Activated CD8-positive, alpha-beta T cell treated with anti-CD3 and anti-CD28 coated beads for 36 hours (primary cell): ENCODE measurements at regions not wholly inside any gene's neighbourhood (a gene's known extent, or its start where the extent isn't known, plus 50 kb on each side); places are given as distances from the start of the nearest gene placed in this dataset.

ENCODE experiments used
- ATAC-seq: fragments of 200-7000 bp; cut with Tn5 transposase; one replicate; pipeline ENCODE4 v1.10.0; 2021; ENCODE audit warnings: mild to moderate bottlenecking, moderate library complexity
- CTCF ChIA-PET: fragments of 350-600 bp; sonication (Branson Sonifier 250); formaldehyde crosslinking; loops from one replicate; lab custom pipeline; 2021; ENCODE audit warnings: antibody characterized with exemption; lab: Charles Lee
- POLR2A ChIA-PET: fragments of 350-600 bp; sonication (Branson Sonifier 250); formaldehyde crosslinking; loops from one replicate; lab custom pipeline; 2021; ENCODE audit warnings: antibody characterized with exemption; lab: Charles Lee
- DNase-seq: peaks from one replicate; pipeline ENCODE4 v3.0.0-alpha.2; 2020
- H3K27ac Mint-ChIP-seq: one replicate; pipeline ENCODE4 v1.8.0; 2021; ENCODE audit warnings: mild to moderate bottlenecking, mixed read lengths
- H3K27me3 Mint-ChIP-seq: one replicate; pipeline ENCODE4 v1.8.0; 2021; ENCODE audit warnings: mixed read lengths
- H3K36me3 Mint-ChIP-seq: one replicate; pipeline ENCODE4 v1.8.0; 2021; ENCODE audit warnings: low read depth, mixed read lengths
- H3K4me1 Mint-ChIP-seq: one replicate; pipeline ENCODE4 v1.8.0; 2021; ENCODE audit warnings: low read depth, mixed read lengths
- H3K4me3 Mint-ChIP-seq: one replicate; pipeline ENCODE4 v1.8.0; 2021; ENCODE audit warnings: mild to moderate bottlenecking, moderate library complexity, mixed read lengths
- H3K9me3 Mint-ChIP-seq: one replicate; pipeline ENCODE4 v1.8.0; 2021; ENCODE audit warnings: mixed read lengths
- CTCF ChIP-seq: fragments of 200-600 bp; IDR thresholded peaks from one replicate; pipeline ENCODE4 v1.8.0; 2022; ENCODE audit warnings: antibody characterized with exemption, mild to moderate bottlenecking
- intact Hi-C: fragments of 100-400 bp; cut with micrococcal nuclease; formaldehyde crosslinking; loops from one replicate; pipeline ENCODE4 v1.10.0; 2022

- Mint-ChIP-seq H3K4me1 (no peaks in the 10 kb centered on the region), H3K27me3 (no peaks in the 10 kb centered on the region), H3K9me3 (peaks cover 19% of the 10 kb centered on the region), H3K27ac (no peak overlapping the region), H3K36me3 (no peaks in the 10 kb centered on the region), H3K4me3 (no peak overlapping the region)
- intact Hi-C loops = no loop called here
- no peak for ATAC-seq
- ChIA-PET CTCF (no interaction called here), POLR2A (no interaction called here)
- TF ChIP-seq CTCF = no peak
- no peak for DNase-seq
These were observed 113.1 kb upstream of the REG3A start for GRCh38 chr2:79272616-79273015.

- H3K27ac Mint-ChIP-seq = no peak overlapping the region
- no peak overlapping the region for H3K4me3 Mint-ChIP-seq
- ATAC-seq = no peak
- CTCF ChIA-PET = no interaction called here
- TF ChIP-seq CTCF = no peak
- no peaks in the 10 kb centered on the region for H3K27me3 Mint-ChIP-seq
- intact Hi-C loops = no loop called here
- no peaks in the 10 kb centered on the region for H3K4me1 Mint-ChIP-seq
- H3K36me3 Mint-ChIP-seq = no peaks in the 10 kb centered on the region
- POLR2A ChIA-PET = no interaction called here
- no peak for DNase-seq
- peaks cover 19% of the 10 kb centered on the region for H3K9me3 Mint-ChIP-seq
These were observed 111.9 kb upstream of the REG3A start for GRCh38 chr2:79271456-79271855.

GRCh38 chr2:79260848-79261247 is 101.3 kb upstream of the REG3A start:
- no peak for TF ChIP-seq CTCF

GRCh38 chr2:79259959-79260358 is 100.4 kb upstream of the REG3A start:
- Mint-ChIP-seq H3K27me3 (no peaks in the 10 kb centered on the region), H3K27ac (no peak overlapping the region), H3K4me1 (no peaks in the 10 kb centered on the region), H3K9me3 (peaks cover 4% of the 10 kb centered on the region), H3K4me3 (no peak overlapping the region), H3K36me3 (no peaks in the 10 kb centered on the region)
- no peak for TF ChIP-seq CTCF
- ATAC-seq (no peak), DNase-seq (no peak)
- CTCF ChIA-PET = no interaction called here
- POLR2A ChIA-PET = no interaction called here
- intact Hi-C loops = no loop called here

More at GRCh38 chr2:79260848-79261247, 101.3 kb upstream of the REG3A start:
- no peaks in the 10 kb centered on the region for H3K27me3 Mint-ChIP-seq
- POLR2A ChIA-PET = no interaction called here
- CTCF ChIA-PET = no interaction called here
- H3K36me3 Mint-ChIP-seq = no peaks in the 10 kb centered on the region
- H3K4me1 Mint-ChIP-seq = no peaks in the 10 kb centered on the region
- no peak for DNase-seq
- no peak overlapping the region for H3K4me3 Mint-ChIP-seq
- intact Hi-C loops = no loop called here
- H3K27ac Mint-ChIP-seq = no peak overlapping the region
- peaks cover 4% of the 10 kb centered on the region for H3K9me3 Mint-ChIP-seq
- ATAC-seq = no peak

- Mint-ChIP-seq H3K4me3 (no peak overlapping the region), H3K4me1 (no peaks in the 10 kb centered on the region), H3K27me3 (no peaks in the 10 kb centered on the region), H3K9me3 (peaks cover 4% of the 10 kb centered on the region), H3K27ac (no peak overlapping the region), H3K36me3 (no peaks in the 10 kb centered on the region)
- ATAC-seq = no peak
- CTCF ChIA-PET = no interaction called here
- intact Hi-C loops = no loop called here
- POLR2A ChIA-PET = no interaction called here
- TF ChIP-seq CTCF = no peak
- no peak for DNase-seq
These were observed 99.7 kb upstream of the REG3A start for GRCh38 chr2:79259296-79259695.
